Memory B cell (primary cell): ENCODE measurements at regions not wholly inside any gene's neighbourhood (a gene's known extent, or its start where the extent isn't known, plus 50 kb on each side); places are given as distances from the start of the nearest gene placed in this dataset.

ENCODE experiments used
- ATAC-seq: fragments of 150-1000 bp; cut with Tn5 transposase; 2 replicates; pipeline ENCODE4 v1.10.0; 2021; ENCODE audit warnings: low read depth, mild to moderate bottlenecking, moderate library complexity
- DNase-seq, 2 donors: peaks; one replicate each; pipeline ENCODE4 v3.0.0; 2022; ENCODE audit warnings: low spot score in 2 of 2
- H3K27ac Mint-ChIP-seq: one replicate; pipeline ENCODE4 v1.8.0; 2022; ENCODE audit warnings: mild to moderate bottlenecking, moderate library complexity, mixed read lengths
- H3K27me3 Mint-ChIP-seq: one replicate; pipeline ENCODE4 v1.8.0; 2022; ENCODE audit warnings: mixed read lengths
- H3K36me3 Mint-ChIP-seq: one replicate; pipeline ENCODE4 v1.8.0; 2022; ENCODE audit warnings: mild to moderate bottlenecking, mixed read lengths
- H3K4me1 Mint-ChIP-seq: one replicate; pipeline ENCODE4 v1.8.0; 2022; ENCODE audit warnings: mixed read lengths
- H3K4me3 Mint-ChIP-seq: one replicate; pipeline ENCODE4 v1.8.0; 2022; ENCODE audit warnings: mild to moderate bottlenecking, moderate library complexity, mixed read lengths
- H3K9me3 Mint-ChIP-seq: one replicate; pipeline ENCODE4 v1.8.0; 2022; ENCODE audit warnings: mixed read lengths

GRCh38 chr10:47104151-47104605 is 192.9 kb downstream of the PTPN20 start:
- ATAC-seq: no peak
- no peak for DNase-seq
- Mint-ChIP-seq H3K27ac (no peak overlapping the region), H3K4me1 (peaks cover 13% of the 10 kb centered on the region), H3K9me3 (no peaks in the 10 kb centered on the region), H3K27me3 (no peaks in the 10 kb centered on the region), H3K36me3 (no peaks in the 10 kb centered on the region), H3K4me3 (no peak overlapping the region)

- H3K27ac Mint-ChIP-seq: no peak overlapping the region
- ATAC-seq: peak; percentile 44
- H3K4me3 Mint-ChIP-seq: no peak overlapping the region
- DNase-seq: no peak
- H3K27me3 Mint-ChIP-seq: no peaks in the 10 kb centered on the region
- peaks cover 13% of the 10 kb centered on the region for H3K4me1 Mint-ChIP-seq
- no peaks in the 10 kb centered on the region for H3K36me3 Mint-ChIP-seq
- no peaks in the 10 kb centered on the region for H3K9me3 Mint-ChIP-seq
Observed at GRCh38 chr10:47104786-47105385, 193.7 kb downstream of the PTPN20 start.

DNA sequence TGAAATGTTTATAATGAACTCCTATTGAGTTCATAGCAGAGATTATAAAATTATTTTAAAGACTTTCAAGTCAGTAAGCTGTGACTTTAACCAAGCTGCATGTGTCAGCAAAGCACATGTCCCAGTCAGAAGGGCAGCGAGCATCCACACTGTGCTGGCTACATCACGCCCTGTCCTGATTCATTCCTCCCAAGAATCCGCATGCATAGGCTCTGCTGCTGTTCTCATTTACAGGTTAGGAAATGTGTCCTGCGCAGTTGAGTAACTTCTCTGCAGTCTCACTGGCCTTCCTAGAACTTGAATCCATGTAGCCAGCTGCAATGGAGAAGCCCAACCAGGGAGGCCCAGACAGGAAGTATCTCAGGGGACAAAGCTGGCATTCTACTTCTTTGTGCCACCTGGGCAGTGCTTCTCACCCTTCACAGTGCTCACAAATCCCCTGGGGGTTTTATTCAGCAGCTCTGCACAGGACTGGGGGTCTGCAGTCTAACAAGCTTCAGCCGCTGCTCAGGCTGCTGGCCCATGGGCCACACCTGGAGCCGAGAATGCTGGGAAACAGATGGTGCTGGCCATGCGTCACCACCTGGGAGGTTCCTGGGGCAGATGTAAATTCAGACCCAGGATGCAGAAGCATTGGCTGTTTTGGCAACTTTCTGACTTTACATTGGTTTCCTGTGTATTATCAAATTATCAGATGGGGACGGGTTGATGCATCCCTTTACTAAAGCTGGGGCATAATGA is 192.8 kb upstream of the GDF10 start:
- no peak for DNase-seq
- peak overlapping the region; percentile 48 for H3K27ac Mint-ChIP-seq
- no peaks in the 10 kb centered on the region for H3K9me3 Mint-ChIP-seq
- ATAC-seq: no peak
- no peak overlapping the region for H3K4me3 Mint-ChIP-seq
- H3K4me1 Mint-ChIP-seq: peaks cover 16% of the 10 kb centered on the region
- H3K27me3 Mint-ChIP-seq: peaks cover 3% of the 10 kb centered on the region
- H3K36me3 Mint-ChIP-seq: no peaks in the 10 kb centered on the region

- no peak for DNase-seq
- no peak overlapping the region for H3K27ac Mint-ChIP-seq
- H3K9me3 Mint-ChIP-seq: no peaks in the 10 kb centered on the region
- H3K27me3 Mint-ChIP-seq: peaks cover 8% of the 10 kb centered on the region
- H3K36me3 Mint-ChIP-seq: no peaks in the 10 kb centered on the region
- no peak for ATAC-seq
- no peak overlapping the region for H3K4me3 Mint-ChIP-seq
- peaks cover 14% of the 10 kb centered on the region for H3K4me1 Mint-ChIP-seq
Observed at GRCh38 chr10:47109906-47110305, 190.1 kb upstream of the GDF10 start.

DNA sequence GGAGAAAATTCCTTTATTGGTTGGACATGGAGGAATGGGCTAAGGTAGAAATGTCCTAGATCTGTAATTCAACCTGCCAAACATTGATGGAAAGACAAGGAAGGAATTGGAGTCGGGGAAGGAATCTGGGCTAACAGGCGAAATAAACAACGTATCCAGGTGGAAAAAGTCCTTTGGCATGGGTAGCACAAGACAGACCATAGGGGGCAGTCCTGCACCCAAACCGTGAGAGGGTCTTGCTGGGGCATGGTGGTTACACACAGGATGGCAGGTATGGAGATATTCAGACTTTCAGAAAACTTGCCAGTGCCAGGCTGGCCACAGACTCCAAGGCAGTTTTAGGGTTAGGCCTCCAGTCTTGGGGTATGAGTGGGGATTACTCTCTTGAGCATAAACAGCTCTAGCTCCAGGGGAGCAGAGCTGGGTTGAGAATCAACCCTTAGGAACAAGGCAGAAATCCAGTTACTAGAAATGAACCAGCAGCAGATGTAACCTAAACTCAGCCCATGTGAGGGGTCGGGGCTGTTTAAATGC is 188.6 kb upstream of the GDF10 start:
- H3K4me1 Mint-ChIP-seq: peaks cover 10% of the 10 kb centered on the region
- ATAC-seq: no peak
- no peak overlapping the region for H3K27ac Mint-ChIP-seq

GRCh38 chr10:47112612-47113011 is 187.4 kb upstream of the GDF10 start:
- H3K4me1 Mint-ChIP-seq: peaks cover 5% of the 10 kb centered on the region
- no peaks in the 10 kb centered on the region for H3K9me3 Mint-ChIP-seq
- H3K36me3 Mint-ChIP-seq: no peaks in the 10 kb centered on the region
- no peak for ATAC-seq
- no peak overlapping the region for H3K27ac Mint-ChIP-seq
- no peak for DNase-seq
- H3K27me3 Mint-ChIP-seq: peaks cover 8% of the 10 kb centered on the region
- H3K4me3 Mint-ChIP-seq: no peak overlapping the region

More for the DNA sequence above, 188.6 kb upstream of the GDF10 start:
- Mint-ChIP-seq H3K27me3 (peaks cover 8% of the 10 kb centered on the region), H3K9me3 (no peaks in the 10 kb centered on the region), H3K36me3 (no peaks in the 10 kb centered on the region), H3K4me3 (no peak overlapping the region)
- no peak for DNase-seq

GRCh38 chr10:47113907-47114500 is 186.0 kb upstream of the GDF10 start:
- Mint-ChIP-seq H3K27me3 (peaks cover 8% of the 10 kb centered on the region), H3K27ac (no peak overlapping the region), H3K36me3 (no peaks in the 10 kb centered on the region), H3K9me3 (no peaks in the 10 kb centered on the region), H3K4me3 (no peak overlapping the region), H3K4me1 (peaks cover 3% of the 10 kb centered on the region)
- no peak for DNase-seq
- no peak for ATAC-seq

DNA sequence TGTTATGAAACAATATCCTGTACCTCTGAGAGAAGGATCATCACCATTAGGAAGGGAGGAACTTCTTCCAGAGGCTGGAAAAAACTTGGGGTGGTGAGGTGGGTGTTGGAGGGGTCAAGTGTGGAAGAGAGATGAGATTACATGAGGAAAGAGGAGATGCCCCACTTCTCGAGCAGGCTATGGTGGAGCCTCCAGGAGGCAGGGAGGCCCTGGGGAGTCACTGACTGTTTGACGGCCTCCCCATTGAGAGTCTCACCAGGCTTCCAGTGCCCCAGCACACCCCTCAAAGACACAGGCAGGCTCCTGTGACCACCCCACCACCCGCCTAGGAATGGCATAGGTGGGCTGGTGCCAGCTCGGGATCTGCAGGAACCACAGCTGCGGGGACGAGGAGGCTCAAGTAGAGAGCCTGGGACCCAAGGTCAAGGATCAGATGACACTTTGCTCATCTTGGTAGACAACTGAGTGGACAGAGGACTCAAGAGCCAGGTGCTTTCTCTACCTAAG is 185.3 kb upstream of the GDF10 start:
- Mint-ChIP-seq H3K4me1 (peaks cover 3% of the 10 kb centered on the region), H3K4me3 (no peak overlapping the region), H3K27ac (no peak overlapping the region), H3K27me3 (peaks cover 8% of the 10 kb centered on the region), H3K36me3 (no peaks in the 10 kb centered on the region), H3K9me3 (no peaks in the 10 kb centered on the region)
- DNase-seq: no peak
- no peak for ATAC-seq

DNA sequence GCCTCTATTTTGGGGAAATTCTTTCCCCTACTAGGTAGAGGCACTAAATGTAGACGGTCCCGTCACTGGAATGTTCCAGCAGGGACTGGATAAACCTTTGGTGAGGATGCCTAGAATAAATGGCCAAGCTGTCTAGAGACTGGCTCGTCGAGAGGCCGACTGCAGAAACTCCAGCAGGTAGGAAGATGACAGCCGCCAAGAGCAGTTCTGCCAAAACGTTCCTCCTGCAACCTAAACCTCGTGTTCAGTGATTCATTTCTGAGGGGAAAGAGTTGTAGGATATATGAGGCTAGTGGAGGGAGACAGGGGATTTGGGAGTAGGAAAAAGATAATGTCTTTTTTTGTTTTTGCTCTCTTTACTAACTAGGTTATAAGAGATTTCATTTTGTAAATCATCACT is 184.7 kb upstream of the GDF10 start:
- Mint-ChIP-seq H3K9me3 (no peaks in the 10 kb centered on the region), H3K27me3 (peaks cover 8% of the 10 kb centered on the region), H3K27ac (no peak overlapping the region), H3K36me3 (no peaks in the 10 kb centered on the region), H3K4me3 (no peak overlapping the region), H3K4me1 (peaks cover 3% of the 10 kb centered on the region)
- ATAC-seq: no peak
- no peak for DNase-seq

DNA sequence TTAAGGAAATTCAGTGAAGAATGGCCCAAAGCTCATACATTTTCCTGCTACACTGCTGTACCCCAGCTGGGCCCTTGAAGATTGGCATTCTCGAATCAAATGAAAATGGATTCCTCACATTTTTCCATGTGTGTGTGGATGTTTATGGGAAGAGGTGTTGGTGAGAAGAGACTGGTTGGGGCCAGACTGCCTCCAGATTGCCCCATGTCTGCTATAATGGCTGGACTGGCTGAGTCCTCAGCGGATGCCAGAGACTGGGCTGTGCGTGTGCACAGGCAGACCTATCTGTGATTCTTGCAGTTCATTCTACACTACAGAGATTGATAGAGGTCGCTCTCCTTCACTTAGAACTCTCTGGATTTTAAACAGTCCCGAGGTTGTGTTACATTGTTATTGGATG is 183.6 kb upstream of the GDF10 start:
- ATAC-seq: no peak
- Mint-ChIP-seq H3K4me1 (no peaks in the 10 kb centered on the region), H3K36me3 (no peaks in the 10 kb centered on the region), H3K27ac (no peak overlapping the region), H3K27me3 (peaks cover 11% of the 10 kb centered on the region), H3K4me3 (no peak overlapping the region), H3K9me3 (no peaks in the 10 kb centered on the region)
- DNase-seq: no peak

GRCh38 chr10:47118326-47118725 is 181.7 kb upstream of the GDF10 start:
- Mint-ChIP-seq H3K36me3 (no peaks in the 10 kb centered on the region), H3K27me3 (peaks cover 6% of the 10 kb centered on the region), H3K27ac (no peak overlapping the region), H3K4me1 (no peaks in the 10 kb centered on the region), H3K9me3 (no peaks in the 10 kb centered on the region), H3K4me3 (no peak overlapping the region)
- DNase-seq (no peak), ATAC-seq (no peak)

GRCh38 chr10:47121336-47121735 is 178.7 kb upstream of the GDF10 start:
- no peak for DNase-seq
- Mint-ChIP-seq H3K36me3 (no peaks in the 10 kb centered on the region), H3K27ac (no peak overlapping the region), H3K27me3 (peaks cover 9% of the 10 kb centered on the region), H3K4me1 (no peaks in the 10 kb centered on the region), H3K9me3 (no peaks in the 10 kb centered on the region), H3K4me3 (no peak overlapping the region)
- no peak for ATAC-seq

GRCh38 chr10:47123716-47124288 is 176.2 kb upstream of the GDF10 start:
- no peaks in the 10 kb centered on the region for H3K9me3 Mint-ChIP-seq
- H3K27ac Mint-ChIP-seq: no peak overlapping the region
- DNase-seq (no peak), ATAC-seq (no peak)
- no peaks in the 10 kb centered on the region for H3K36me3 Mint-ChIP-seq
- no peaks in the 10 kb centered on the region for H3K4me1 Mint-ChIP-seq
- H3K4me3 Mint-ChIP-seq: no peak overlapping the region
- H3K27me3 Mint-ChIP-seq: peaks cover 9% of the 10 kb centered on the region

DNA sequence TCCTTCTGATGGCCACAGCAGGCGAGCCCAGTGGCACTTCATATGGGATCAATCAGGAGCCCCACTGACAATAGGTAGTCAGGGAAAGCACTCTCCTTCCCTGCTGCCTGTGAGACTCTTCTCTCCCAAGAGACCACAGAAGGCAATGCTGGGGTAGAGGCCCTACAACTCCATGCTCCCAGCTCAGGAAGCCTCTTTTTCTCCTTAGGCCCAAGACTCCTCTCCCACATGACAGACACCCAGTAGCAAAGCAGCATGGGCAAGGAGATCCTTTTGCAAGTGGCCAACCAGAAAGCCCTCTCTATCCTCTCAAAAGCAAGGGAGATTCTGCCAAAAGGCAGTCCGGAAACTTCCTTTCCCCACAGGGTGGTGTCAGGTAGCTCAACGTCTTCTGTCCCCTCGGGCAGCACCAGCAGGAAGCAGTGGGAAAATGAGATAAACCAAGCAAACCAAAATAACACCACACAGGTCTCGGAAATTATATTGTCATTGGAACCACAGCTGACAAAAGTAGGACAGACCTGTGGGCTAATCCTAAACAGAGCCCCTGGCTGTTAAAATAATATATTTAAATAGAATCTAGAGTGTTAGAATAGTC is 172.7 kb upstream of the GDF10 start:
- DNase-seq (no peak), ATAC-seq (no peak)
- no peak overlapping the region for H3K4me3 Mint-ChIP-seq
- H3K9me3 Mint-ChIP-seq: no peaks in the 10 kb centered on the region
- peaks cover 3% of the 10 kb centered on the region for H3K27me3 Mint-ChIP-seq
- no peak overlapping the region for H3K27ac Mint-ChIP-seq
- H3K4me1 Mint-ChIP-seq: no peaks in the 10 kb centered on the region
- no peaks in the 10 kb centered on the region for H3K36me3 Mint-ChIP-seq
